Loucy (cell line): ENCODE measurements at regions not wholly inside any gene's neighbourhood (a gene's known extent, or its start where the extent isn't known, plus 50 kb on each side); places are given as distances from the start of the nearest gene placed in this dataset.
"Not testable (repeated sequence)": the region's sequence is repeated elsewhere in the genome, so short reads cannot be mapped to it uniquely, and the experiment has no call there.

Experiments
- EZH2phosphoT487 ChIP-seq: fragments of 200-600 bp; IDR thresholded peaks from 2 replicates; pipeline ENCODE4 v1.6.1; 2018; ENCODE audit warnings: antibody characterized with exemption, mild to moderate bottlenecking, moderate library complexity, borderline replicate concordance
- TF ChIP-seq, protein P1 (sequence below): fragments of 200-600 bp; sonication (generic); conservative IDR thresholded peaks from 2 replicates; pipeline ENCODE4 v1.5.1; 2014; ENCODE audit warnings: mild to moderate bottlenecking, antibody characterized with exemption, low read length

DNA sequence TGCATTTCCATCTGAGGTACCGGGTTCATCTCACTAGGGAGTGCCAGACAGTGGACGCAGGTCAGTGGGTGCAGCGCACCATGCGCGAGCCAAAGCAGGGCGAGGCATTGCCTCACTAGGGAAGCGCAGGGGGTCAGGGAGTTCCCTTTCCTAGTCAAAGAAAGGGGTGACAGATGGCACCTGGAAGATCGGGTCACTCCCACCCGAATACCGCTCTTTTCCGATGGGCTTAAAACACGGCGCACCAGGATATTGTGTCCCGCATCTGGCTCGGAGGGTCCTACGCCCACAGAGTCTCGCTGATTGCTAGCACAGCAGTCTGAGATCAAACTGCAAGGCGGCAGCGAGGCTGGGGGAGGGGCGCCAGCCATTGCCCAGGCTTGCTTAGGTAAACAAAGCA is 1157.1 kb downstream of the NAALADL2 start:
- TF ChIP-seq, protein P1, sequence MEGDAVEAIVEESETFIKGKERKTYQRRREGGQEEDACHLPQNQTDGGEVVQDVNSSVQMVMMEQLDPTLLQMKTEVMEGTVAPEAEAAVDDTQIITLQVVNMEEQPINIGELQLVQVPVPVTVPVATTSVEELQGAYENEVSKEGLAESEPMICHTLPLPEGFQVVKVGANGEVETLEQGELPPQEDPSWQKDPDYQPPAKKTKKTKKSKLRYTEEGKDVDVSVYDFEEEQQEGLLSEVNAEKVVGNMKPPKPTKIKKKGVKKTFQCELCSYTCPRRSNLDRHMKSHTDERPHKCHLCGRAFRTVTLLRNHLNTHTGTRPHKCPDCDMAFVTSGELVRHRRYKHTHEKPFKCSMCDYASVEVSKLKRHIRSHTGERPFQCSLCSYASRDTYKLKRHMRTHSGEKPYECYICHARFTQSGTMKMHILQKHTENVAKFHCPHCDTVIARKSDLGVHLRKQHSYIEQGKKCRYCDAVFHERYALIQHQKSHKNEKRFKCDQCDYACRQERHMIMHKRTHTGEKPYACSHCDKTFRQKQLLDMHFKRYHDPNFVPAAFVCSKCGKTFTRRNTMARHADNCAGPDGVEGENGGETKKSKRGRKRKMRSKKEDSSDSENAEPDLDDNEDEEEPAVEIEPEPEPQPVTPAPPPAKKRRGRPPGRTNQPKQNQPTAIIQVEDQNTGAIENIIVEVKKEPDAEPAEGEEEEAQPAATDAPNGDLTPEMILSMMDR, result not testable (repeated sequence)
- TF ChIP-seq EZH2phosphoT487, result not testable (repeated sequence)
